IPS DF 6.9 (cell line): ENCODE measurements at regions not wholly inside any gene's neighbourhood (a gene's known extent, or its start where the extent isn't known, plus 50 kb on each side); places are given as distances from the start of the nearest gene placed in this dataset.

ENCODE experiments used
- DNase-seq: peaks from one replicate; pipeline ENCODE4 v3.0.0-alpha.2; 2013; ENCODE audit warnings: low read depth, low spot score
- H3K27ac ChIP-seq: one replicate; pipeline ENCODE4 v1.5.1; 2013; ENCODE audit warnings: low read length, control low read depth
- H3K27me3 ChIP-seq: 2 replicates; pipeline ENCODE4 v1.6.1; 2013; ENCODE audit warnings: mild to moderate bottlenecking, low read length; ENCODE audit not compliant: control insufficient read depth, insufficient read depth
- H3K36me3 ChIP-seq: 2 replicates; pipeline ENCODE4 v1.6.1; 2013; ENCODE audit warnings: low read length; ENCODE audit not compliant: control insufficient read depth, insufficient read depth
- H3K4me1 ChIP-seq: 2 replicates; pipeline ENCODE4 v1.6.1; 2013; ENCODE audit warnings: low read length; ENCODE audit not compliant: control insufficient read depth, insufficient read depth
- H3K4me3 ChIP-seq: 2 replicates; pipeline ENCODE4 v1.5.1; 2013; ENCODE audit warnings: mild to moderate bottlenecking, low read length
- H3K9me3 ChIP-seq: 2 replicates; pipeline ENCODE4 v1.6.1; 2013; ENCODE audit warnings: low read length, inconsistent platforms; ENCODE audit not compliant: control insufficient read depth, insufficient read depth
- WGBS: extraction: QIAGEN DNeasy Blood & Tissue Kit; methylation state at CpG from one replicate; pipeline ENCODE4 v1.1.7; 2013; ENCODE audit warnings: mixed read lengths, missing lambda C conversion rate; ENCODE audit not compliant: insufficient read length, insufficient coverage; 5-methylcytosine and 5-hydroxymethylcytosine counted together

- no peaks in the 10 kb centered on the region for H3K9me3 ChIP-seq
- H3K27me3 ChIP-seq, result no peaks in the 10 kb centered on the region
- H3K27ac ChIP-seq, result no peak overlapping the region
- H3K36me3 ChIP-seq, result no peaks in the 10 kb centered on the region
- H3K4me3 ChIP-seq, result no peak overlapping the region
- no peaks in the 10 kb centered on the region; the same call in 1 of the 2 replicates for H3K4me1 ChIP-seq
- no peak for DNase-seq
- WGBS, result no CpG with 5 or more reads among the region's 4 CpGs
Observed at GRCh38 chr1:239858057-239858456, 233.6 kb upstream of the FMN2 start.

DNA sequence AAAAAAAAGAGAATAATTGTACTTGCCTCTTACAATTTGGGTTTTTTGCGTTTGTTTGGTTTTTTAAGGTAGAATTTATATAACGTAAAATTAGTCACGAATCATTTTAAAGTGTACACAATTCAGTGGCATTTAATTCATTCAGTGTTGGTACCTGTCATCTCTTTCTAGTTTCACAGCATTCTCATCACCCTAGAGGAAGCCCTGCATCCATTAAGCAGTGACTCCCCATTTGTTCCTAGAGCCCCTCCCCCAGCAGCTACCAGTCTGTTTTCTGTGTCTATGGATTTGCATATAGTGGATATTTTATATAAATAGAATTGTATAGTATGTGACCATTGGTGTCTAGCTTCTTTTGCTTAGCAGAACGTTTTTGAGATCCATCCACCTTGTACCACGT is 233.2 kb upstream of the FMN2 start:
- no peak overlapping the region for H3K27ac ChIP-seq
- 100% methylated on average over 3 of the region's 5 CpGs for WGBS
- no peaks in the 10 kb centered on the region for H3K36me3 ChIP-seq
- H3K4me3 ChIP-seq, result no peak overlapping the region
- H3K9me3 ChIP-seq, result no peaks in the 10 kb centered on the region
- H3K4me1 ChIP-seq, result no peaks in the 10 kb centered on the region; the same call in 1 of the 2 replicates
- H3K27me3 ChIP-seq, result no peaks in the 10 kb centered on the region
- no peak for DNase-seq

- H3K36me3 ChIP-seq, result no peaks in the 10 kb centered on the region
- H3K27ac ChIP-seq, result no peak overlapping the region
- no CpG with 5 or more reads among the region's 1 CpG for WGBS
- H3K9me3 ChIP-seq, result no peaks in the 10 kb centered on the region
- no peaks in the 10 kb centered on the region for H3K27me3 ChIP-seq
- no peak overlapping the region for H3K4me3 ChIP-seq
- DNase-seq, result no peak
- no peaks in the 10 kb centered on the region for H3K4me1 ChIP-seq
Observed at GRCh38 chr1:239861985-239862384, 229.7 kb upstream of the FMN2 start.

- Histone ChIP-seq H3K9me3 (no peaks in the 10 kb centered on the region), H3K36me3 (no peaks in the 10 kb centered on the region), H3K27me3 (no peaks in the 10 kb centered on the region), H3K4me1 (no peaks in the 10 kb centered on the region), H3K4me3 (no peak overlapping the region), H3K27ac (no peak overlapping the region)
- DNase-seq, result no peak
- no CpG with 5 or more reads among the region's 13 CpGs for WGBS
Observed at GRCh38 chr1:239868058-239868832, 223.4 kb upstream of the FMN2 start.

DNA sequence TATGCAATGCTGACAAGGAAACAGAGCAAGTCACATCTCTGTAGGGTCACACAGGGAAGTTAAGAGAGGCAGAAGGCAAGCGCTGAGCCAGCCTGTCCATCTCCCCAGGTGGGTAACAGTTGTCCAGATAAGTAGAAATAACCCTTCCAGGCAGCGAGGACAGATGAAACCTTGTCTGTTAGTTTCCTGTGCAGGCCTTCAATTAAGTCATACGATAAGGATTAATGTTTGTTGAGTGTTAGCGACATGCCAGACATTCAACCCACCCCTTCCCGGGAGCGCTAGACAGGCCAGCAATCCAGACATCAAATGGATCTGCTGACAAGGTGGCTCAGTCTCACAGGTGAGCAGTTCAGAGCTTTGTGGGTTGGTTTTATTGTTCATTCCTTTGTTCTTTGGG is 221.5 kb upstream of the FMN2 start:
- H3K9me3 ChIP-seq, result no peaks in the 10 kb centered on the region
- no peaks in the 10 kb centered on the region for H3K27me3 ChIP-seq
- no peak for DNase-seq
- H3K27ac ChIP-seq, result no peak overlapping the region
- H3K4me1 ChIP-seq, result no peaks in the 10 kb centered on the region
- no CpG with 5 or more reads among the region's 6 CpGs for WGBS
- H3K36me3 ChIP-seq, result no peaks in the 10 kb centered on the region
- H3K4me3 ChIP-seq, result no peak overlapping the region

GRCh38 chr1:239872626-239873025 is 219.1 kb upstream of the FMN2 start:
- Histone ChIP-seq H3K27ac (no peak overlapping the region), H3K27me3 (no peaks in the 10 kb centered on the region), H3K9me3 (no peaks in the 10 kb centered on the region), H3K36me3 (no peaks in the 10 kb centered on the region), H3K4me3 (no peak overlapping the region), H3K4me1 (no peaks in the 10 kb centered on the region)
- DNase-seq, result no peak
- WGBS, result no CpG with 5 or more reads among the region's 2 CpGs

DNA sequence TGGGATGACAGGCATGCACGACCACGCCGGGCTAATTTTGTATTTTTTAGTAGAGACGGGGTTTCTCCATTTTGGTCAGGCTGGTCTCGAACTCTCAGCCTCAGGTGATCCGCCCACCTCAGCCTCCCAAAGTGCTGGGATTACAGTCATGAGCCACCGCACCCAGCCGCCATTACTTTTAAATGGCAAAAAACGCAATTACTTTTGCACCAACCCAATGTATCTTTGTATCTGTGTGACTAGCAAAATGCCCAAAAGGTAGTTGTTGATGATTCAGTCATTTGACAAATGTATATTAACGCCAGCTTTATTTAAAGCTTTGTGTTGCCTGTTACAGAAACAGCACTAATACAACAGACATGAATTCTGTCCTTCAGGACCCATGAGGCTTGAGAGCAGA is 216.9 kb upstream of the FMN2 start:
- H3K27ac ChIP-seq, result no peak overlapping the region
- WGBS, result no CpG with 5 or more reads among the region's 10 CpGs
- DNase-seq, result no peak

GRCh38 chr1:239879321-239880170 is 212.1 kb upstream of the FMN2 start:
- H3K27ac ChIP-seq, result no peak overlapping the region
- no peaks in the 10 kb centered on the region for H3K4me1 ChIP-seq
- DNase-seq, result no peak
- H3K27me3 ChIP-seq, result no peaks in the 10 kb centered on the region
- no peak overlapping the region for H3K4me3 ChIP-seq
- WGBS, result no CpG with 5 or more reads among the region's 10 CpGs
- H3K36me3 ChIP-seq, result no peaks in the 10 kb centered on the region
- no peaks in the 10 kb centered on the region for H3K9me3 ChIP-seq

More for the DNA sequence above, 216.9 kb upstream of the FMN2 start:
- no peak overlapping the region for H3K4me3 ChIP-seq
- no peaks in the 10 kb centered on the region for H3K36me3 ChIP-seq
- H3K9me3 ChIP-seq, result no peaks in the 10 kb centered on the region
- no peaks in the 10 kb centered on the region for H3K27me3 ChIP-seq
- no peaks in the 10 kb centered on the region for H3K4me1 ChIP-seq

DNA sequence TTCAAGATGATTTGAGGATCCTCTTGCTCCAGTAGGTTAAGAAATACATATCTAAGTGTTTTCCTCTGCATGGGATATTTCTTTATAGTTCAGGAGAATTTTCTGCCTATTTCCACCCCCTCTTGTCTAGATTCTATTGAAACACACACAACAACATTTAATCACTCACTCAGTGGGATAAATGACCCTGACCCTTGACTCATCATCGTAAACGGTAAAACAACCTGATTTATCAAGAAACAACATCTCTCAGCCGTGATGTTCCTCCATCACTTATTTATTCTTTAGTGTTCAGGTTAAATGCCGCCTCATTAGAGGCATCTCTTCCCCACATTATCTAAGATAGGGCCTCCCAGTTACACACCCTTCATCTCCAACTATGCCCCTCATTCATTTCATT is 208.7 kb upstream of the FMN2 start:
- H3K36me3 ChIP-seq, result no peaks in the 10 kb centered on the region
- DNase-seq, result no peak
- H3K27me3 ChIP-seq, result no peaks in the 10 kb centered on the region
- no peaks in the 10 kb centered on the region for H3K9me3 ChIP-seq
- WGBS, result no CpG with 5 or more reads among the region's 4 CpGs
- H3K4me1 ChIP-seq, result no peaks in the 10 kb centered on the region
- H3K27ac ChIP-seq, result no peak overlapping the region
- H3K4me3 ChIP-seq, result no peak overlapping the region

- no CpG with 5 or more reads among the region's 4 CpGs for WGBS
- H3K27me3 ChIP-seq, result no peaks in the 10 kb centered on the region
- DNase-seq, result no peak
- no peaks in the 10 kb centered on the region for H3K4me1 ChIP-seq
- no peak overlapping the region for H3K27ac ChIP-seq
- no peaks in the 10 kb centered on the region for H3K9me3 ChIP-seq
- H3K36me3 ChIP-seq, result no peaks in the 10 kb centered on the region
- H3K4me3 ChIP-seq, result no peak overlapping the region
Observed at GRCh38 chr1:239884796-239885195, 206.9 kb upstream of the FMN2 start.
